ENCODE measurements at regions not wholly inside any gene's neighbourhood (a gene's known extent, or its start where the extent isn't known, plus 50 kb on each side); places are given as distances from the start of the nearest gene placed in this dataset.
"Not testable (repeated sequence)": the region's sequence is repeated elsewhere in the genome, so short reads cannot be mapped to it uniquely, and the experiment has no call there.

DNA sequence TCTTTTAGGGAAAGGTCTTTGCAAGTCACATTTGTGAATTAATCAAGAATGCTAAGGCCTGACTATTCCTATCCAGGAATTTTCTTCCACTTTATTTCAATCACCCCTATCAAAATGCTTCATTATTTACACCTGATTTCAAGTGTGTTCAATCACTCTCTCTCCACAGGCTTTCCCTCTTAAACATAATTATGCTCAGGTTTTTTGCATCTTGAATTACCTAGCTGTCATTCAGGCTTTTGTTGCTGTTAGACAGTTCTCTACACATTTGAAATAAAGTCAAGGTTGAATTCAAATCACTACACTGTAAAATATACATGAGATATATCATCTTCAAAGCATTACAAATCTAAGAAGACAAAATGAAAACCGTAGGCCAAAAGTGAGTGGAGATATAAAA is 941.3 kb upstream of the SLITRK1 start:
- no peak for DNase-seq

- no peak for DNase-seq
Observed at GRCh38 chr13:84821261-84821660, 939.0 kb upstream of the SLITRK1 start.

DNA sequence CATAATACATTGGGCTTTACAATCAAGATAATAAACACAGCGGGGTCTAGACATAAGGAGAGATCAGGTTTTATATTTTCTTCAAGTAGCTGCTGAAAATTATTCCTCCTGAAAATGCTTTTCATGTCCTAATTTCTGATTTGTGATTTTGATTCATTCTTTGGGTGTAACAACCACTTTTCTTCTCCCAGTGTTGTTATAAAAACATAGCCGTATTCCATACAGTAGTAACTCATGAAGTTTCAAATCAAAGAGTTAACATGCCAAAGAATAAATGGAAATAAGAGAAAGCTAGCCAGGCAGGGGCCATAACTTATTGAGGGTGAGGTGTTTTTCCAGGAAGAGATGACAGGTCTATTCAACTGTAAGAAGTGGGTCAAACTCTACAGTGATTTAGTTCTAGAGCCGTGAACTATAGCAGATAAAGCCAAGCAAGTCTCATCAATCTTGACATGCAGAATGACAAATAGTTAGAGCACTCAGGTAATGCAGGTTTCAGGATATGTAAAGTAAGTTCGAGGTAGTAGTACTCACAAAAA is 934.4 kb upstream of the SLITRK1 start:
- DNase-seq, result no peak

DNA sequence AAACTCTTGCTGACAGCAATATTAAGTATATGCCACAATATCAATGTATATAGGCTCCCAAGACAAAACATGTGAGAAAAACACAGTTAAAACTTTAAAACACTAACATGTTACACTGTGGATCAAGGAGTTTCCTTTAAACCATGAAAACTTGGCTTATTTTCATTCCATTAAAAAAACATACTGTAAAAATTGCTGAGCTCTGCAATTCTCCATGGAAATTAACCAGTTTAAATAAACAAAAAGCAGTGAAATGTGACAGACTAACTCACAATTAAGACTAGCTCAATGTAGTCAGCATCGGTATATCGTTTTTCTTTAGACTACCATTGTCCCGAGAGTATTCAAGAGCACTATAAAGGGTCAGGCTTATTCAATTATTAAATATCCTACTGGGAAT is 930.5 kb upstream of the SLITRK1 start:
- no peak for DNase-seq

- no peak for DNase-seq
Observed at GRCh38 chr13:84812078-84812477, 929.8 kb upstream of the SLITRK1 start.

DNA sequence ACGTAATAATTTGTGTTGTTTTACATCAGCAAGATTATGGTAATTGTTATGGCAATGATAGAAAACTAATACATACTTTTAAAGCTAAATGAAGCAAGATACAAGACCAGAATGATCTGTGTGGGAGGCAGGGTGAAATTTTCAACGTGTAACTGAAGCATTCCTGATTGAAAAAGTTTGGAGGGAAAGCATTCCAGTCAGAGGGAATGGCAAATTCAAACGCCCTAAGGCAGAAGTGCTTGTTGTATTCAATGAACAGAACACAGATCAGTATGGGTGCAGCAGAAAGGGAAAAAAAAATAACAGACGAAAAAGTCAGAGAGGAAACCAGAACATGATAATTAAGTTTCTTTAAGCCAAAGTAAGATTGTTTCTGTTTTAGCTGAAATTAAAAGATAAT is 928.5 kb upstream of the SLITRK1 start:
- DNase-seq, result no peak

- DNase-seq, result no peak
Observed at GRCh38 chr13:84802073-84802472, 919.8 kb upstream of the SLITRK1 start.

DNA sequence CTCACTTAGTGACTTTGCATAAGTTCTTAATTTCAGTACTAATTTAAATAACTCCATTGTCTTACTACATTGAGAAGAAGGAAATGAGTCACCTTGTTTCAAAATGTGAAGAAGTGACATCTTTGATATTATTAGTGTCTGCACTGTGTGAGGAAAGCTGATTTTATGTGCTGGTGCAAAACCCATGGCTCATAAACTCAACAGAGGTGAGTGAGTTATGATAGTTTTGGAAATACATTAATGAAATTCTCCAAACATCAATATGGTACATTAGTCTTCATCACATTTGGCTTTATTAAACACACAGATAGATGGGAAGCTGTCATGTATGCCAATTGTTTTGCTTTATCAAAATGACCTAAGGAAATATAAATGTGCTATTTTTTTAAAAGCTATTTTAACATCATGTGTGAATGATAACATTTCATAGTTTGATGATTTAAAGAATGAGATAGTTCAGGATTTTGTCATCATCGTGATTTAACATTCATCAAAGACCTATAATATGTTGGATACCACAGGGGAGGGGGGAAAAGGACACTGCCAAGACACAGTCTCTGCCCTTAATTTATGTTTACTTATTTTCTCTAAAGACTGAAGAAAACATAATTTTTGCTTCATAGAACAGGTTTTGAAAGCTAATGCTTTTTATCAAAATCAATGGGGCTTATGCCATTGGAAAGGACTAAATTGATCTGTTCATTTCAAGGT is 902.3 kb upstream of the SLITRK1 start:
- no peak for DNase-seq

DNA sequence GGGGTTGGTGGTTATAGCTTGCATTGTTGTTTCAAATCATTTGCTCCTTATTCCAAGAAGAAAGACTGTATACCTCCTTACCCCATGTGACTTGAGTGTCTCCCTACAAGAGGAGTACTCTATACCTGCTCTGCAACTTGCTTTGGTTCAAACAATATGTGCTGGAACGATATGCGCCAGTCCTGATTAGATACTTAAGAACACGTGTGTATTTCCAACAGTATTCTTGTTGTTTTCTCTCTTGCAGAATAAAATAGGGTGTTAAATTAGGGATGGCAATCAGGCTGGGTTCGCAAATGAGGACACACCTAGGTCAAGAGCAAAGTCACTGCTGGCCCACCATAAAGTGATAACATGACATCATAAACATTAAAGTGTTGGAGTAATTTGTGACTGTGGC is 895.0 kb upstream of the SLITRK1 start:
- DNase-seq, result no peak

DNA sequence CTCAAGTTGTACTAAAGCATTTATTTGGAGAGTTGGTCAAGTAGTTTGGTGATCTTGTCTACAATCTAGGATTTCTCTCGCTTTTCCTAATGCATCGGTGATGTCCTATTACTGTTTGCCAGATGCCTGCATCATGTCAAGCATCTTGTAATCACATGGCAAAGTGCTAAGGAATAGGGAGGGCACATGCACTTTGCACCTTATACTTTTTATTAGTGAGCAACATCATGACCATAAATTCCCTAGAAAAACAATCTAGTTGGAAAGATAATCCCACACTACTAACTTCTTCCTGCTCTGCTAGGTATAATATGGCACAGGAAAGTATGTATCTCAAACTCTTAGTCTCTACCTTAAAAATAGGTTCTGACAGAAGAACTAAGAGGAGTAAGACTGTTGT is 894.3 kb upstream of the SLITRK1 start:
- no peak for DNase-seq

DNA sequence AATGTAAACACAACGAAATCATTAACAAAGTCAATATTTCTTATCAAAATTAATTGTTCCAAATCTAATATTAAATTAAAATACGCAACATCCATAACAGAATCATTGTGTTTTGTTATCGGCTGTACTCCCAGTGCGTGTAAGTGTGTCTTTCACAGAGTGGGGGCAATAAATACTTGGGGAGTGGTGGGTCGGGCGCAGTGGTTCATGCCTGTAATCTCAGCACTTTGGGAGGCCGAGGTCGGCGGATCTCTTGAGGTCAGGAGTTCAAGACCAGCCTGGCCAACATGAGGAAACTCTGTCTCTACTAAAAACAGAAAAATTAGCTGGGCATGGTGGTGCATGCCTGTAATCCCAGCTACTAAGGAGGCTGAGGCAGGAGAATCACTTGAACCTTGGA is 893.6 kb upstream of the SLITRK1 start:
- DNase-seq, result not testable (repeated sequence)

DNA sequence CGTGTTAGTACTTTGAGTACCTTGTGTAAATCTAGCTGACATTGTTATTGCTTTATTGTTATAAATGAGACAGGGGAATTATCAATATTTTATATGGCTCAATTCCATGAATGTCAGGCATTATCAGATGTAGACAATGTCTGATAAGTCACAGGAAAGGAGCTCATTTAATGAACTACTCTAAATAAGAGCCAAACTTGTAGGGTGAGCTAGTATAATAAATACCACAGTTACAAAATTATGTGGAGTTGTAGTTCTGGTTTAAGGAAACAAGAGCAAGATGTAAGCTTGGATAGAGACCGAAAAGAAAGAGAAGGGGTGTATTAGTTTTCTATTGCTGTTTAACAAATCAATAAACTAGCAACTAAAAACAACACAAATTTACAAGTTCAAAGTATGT is 891.8 kb upstream of the SLITRK1 start:
- DNase-seq, result no peak

DNA sequence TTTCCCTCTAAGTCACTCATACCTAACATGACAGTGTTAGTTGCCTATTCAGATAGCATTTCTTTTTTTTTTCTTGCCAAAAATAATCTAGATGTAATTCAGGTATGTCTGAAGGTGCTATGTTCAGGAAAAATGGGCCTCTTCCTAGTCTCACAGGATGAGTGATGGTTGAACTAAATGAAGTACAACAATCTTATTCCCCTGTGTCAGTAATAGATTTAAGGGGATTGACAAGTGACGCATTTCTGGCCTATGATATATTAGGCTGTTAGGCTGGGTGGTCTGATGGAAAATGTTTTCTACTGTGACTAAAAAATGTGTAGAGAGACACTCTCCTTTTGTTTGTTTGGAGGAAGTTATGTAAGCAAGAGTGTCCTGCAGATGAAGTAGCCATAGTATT is 878.7 kb upstream of the SLITRK1 start:
- DNase-seq, result no peak

GRCh38 chr13:84749126-84749525 is 866.9 kb upstream of the SLITRK1 start:
- no peak for DNase-seq

DNA sequence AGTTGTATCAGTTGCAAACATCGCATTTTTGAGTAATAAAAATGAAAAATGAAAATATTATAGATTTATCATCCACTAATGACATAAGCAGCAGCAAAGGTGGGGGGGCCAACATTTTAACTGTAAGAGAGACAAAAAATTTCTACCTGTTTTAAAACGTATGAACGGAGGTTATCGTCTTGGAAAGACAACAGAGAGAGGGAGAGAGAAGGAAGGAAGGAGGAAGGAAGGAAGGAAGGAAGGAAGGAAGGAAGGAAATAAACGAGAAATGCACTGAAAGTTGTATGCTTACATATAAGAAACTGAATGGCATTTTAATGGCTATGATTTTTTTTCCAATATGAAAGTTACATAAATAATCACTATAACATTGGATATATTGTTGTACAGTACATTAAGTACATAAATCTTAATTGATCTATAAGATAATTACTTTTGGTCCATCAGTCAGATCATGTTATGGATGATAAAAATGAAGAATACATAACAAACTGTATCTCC is 862.8 kb upstream of the SLITRK1 start:
- no peak for DNase-seq

DNA sequence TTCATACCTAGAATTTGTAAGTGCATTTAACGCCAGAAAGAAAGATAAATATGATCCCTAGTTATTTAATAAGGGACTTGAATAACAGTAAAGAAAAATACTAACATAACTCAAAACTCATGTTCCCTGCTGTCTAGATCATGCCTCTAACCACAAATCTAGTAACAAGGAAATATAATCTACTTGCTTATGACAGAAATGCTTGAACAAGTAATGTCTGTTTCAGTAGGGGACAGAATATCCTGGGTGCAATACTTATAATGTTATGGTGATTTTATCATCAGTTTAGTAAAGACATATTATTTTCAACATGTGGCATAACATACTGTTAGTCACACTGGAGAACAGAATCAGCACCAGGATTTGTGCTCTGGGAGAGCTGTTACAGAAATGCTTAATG is 861.9 kb upstream of the SLITRK1 start:
- DNase-seq, result no peak

GRCh38 chr13:84741253-84741652 is 859.0 kb upstream of the SLITRK1 start:
- no peak for DNase-seq

DNA sequence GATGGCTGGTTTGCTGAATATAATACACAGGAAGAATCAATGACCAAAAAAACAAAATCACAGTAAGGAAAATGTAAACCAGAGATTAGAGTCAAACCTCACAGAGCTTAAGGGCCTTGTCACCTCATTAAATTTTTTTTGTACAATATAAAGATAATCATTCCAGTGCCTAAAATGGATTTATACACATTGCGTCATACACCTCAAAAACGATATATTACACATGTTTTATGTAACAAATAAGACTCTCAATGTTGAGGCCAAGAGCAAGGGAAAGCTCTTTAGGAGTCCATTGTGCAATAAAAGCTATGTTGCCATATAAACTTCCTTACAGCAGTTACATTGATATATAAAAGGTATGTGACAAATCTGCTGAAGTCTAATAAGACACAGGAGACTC is 856.7 kb upstream of the SLITRK1 start:
- DNase-seq, result no peak

DNA sequence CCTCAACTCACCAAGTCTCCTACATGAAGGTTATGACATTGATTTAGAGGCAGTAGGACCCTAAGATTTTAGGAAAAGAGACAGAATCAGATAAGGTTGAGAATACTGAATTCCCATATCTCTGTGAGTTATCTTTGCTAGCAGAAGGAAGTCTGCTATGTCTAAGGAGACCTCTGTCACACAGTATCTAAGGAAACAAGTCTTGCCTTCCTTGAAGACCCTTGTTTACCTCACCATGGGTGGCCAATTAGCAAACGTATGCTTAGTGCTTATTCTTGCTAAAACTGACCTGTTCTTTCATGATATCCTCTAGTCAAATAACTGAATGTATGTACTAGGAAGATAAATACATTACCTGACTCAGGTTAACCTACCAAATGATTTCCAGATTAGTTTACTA is 855.4 kb upstream of the SLITRK1 start:
- no peak for DNase-seq

DNA sequence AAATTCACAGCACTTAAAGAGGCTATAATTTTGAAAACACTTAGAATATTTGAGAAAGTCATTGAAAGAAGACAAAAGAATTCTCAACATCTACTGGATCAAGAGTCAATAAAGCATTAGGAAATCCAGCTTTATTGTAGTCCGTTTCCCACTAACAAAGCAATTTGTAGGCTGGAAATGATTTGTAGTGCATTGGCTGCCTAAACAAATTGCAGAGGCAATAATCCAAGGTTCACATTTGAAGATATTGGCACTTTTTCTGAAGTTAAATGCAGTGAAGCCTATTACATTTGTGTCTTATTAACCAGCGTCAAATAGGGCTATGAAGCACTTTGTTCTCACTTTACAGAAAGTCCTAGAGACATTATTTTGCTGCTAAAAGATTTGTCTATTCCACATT is 848.1 kb upstream of the SLITRK1 start:
- no peak for DNase-seq

GRCh38 chr13:84705982-84706710 is 823.9 kb upstream of the SLITRK1 start:
- no peak for DNase-seq

GRCh38 chr13:84702174-84702573 is 819.9 kb upstream of the SLITRK1 start:
- no peak for DNase-seq

DNA sequence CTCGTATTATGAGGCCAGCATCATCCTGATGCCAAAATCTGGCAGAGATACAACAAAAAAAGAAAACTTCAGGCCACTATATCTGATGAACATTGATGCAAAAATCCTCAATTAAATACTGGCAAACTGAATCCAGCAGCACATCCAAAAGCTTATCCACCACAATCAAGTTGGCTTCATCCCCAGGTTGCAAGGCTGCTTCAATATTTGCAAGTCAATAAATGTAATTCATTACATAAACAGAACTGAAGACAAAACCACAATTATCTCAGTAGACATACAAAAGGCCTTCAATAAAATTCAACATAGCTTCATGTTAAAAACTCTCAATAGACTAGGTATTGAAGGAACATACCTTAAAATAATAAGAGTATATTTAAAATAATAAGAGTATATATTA is 815.3 kb upstream of the SLITRK1 start:
- DNase-seq, result not testable (repeated sequence)

- no peak for DNase-seq
Observed at GRCh38 chr13:84686973-84687372, 804.7 kb upstream of the SLITRK1 start.
